GM19468 (cell line): ENCODE measurements at regions not wholly inside any gene's neighbourhood (a gene's known extent, or its start where the extent isn't known, plus 50 kb on each side); places are given as distances from the start of the nearest gene placed in this dataset.
"Not testable (repeated sequence)": the region's sequence is repeated elsewhere in the genome, so short reads cannot be mapped to it uniquely, and the experiment has no call there.

Experiments used
- ATAC-seq: cut with Tn5 transposase; IDR thresholded peaks from one replicate; pipeline ENCODE4 v1.9.1; 2021; ENCODE audit warnings: mild to moderate bottlenecking, moderate library complexity, moderate number of reproducible peaks; ENCODE audit not compliant: unreplicated experiment; ENCODE audit errors: extremely low read depth

- no peak for ATAC-seq
Measured at GRCh38 chr11:115660030-115660805, 156.0 kb upstream of the CADM1 start.

DNA sequence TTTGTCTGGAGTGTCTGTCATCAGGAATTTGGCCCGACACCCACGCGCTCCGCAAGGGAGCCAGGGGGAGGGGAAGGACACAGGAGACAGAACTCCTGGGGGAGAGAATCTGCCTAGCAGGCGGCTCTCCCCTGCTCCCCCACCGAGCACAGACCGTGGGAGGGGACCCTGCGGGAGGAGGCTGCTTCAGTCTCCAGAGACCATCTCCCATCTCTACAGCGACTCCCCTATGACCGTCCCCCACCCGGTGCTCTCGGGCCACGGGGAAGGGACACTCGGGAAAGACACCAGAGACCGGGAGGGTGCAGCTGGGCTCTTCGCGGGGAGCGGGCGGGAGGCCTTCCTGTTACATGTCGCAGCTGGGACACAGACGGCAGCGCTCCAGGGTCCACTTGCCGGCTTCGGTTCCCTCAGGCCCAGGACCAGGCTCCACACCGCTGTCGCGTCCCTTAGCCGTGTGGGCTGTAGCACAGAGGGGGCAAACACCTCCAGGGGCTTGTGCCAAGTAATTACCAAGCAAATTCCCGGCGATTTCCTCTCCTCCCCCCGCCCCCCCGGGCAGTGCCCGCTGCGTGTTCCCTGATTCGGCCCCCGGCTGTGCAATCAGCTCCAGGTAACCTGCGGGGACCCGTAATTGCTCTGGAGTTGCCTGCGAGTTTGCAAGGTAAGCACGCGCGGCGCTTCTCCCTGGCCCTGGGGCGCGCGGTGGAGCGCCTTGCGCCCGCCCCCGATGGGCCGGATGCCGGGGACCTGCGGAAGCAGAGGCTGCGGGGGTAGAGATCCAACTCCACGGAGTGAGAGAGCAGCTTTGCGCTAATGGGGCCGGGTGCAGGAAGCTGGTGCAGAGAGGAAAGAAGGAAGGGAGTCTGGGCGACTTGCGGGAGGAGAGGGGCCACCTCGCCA, 155.1 kb upstream of the CADM1 start:
- no peak for ATAC-seq

GRCh38 chr11:115657586-115657985, 153.4 kb upstream of the CADM1 start:
- ATAC-seq: no peak

GRCh38 chr11:115656669-115657068, 152.5 kb upstream of the CADM1 start:
- no peak for ATAC-seq

DNA sequence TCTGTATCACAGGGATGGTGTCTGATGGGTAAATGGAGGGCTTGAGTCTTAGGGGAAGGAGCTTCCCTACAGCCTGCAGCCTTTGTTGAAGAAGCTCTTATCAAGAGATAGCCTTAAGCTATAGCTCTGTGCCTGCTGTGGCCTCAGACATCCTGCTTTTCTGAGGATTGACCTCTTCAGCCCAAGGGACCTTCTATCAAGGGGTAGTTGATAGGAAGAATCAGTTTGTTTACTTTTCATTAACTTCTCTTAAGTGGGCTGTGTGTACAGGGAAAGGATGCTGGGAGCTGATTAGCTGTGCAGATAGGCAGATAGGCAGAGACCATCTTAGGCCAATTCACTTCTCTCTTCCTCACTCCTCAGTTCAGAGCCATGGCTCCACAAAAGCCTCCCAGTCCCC, 151.8 kb upstream of the CADM1 start:
- no peak for ATAC-seq

DNA sequence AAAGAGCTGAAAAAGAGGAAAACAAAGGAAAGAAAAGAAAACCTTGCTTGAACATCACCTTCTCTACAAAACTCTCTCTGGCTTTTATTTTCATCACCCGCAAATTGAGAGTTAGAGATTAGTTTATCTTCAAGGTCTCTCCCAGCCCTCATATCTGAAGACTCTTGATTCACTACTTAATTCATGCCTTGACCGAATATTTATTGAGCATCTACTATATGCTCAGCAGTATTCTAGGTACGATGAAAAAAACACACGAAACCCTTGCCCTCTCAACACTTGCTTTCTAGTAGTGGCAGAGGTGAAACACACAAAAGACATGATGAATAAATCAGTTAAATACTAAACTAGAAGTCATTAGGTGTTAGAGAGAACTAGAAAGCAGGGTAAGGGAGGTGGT, 150.6 kb upstream of the CADM1 start:
- no peak for ATAC-seq

DNA sequence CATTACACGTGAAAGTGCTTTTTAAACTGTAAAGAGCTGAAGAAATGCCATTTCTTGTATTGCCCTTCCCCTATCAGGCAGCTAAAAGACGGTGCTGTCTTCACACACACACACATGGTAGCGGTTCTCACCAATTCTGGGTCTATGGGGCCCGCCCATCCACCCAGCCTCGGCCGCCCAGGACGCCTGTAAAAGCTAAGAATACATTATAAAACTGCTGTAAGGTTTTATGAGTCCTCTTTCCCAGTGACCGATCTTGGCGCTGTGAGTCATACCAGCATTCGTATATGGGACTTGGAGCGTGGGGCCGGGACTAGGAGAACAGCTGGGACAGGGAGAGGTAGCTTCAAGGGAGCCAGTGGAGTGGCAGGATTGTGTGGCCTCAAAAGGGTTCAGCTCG, 149.7 kb upstream of the CADM1 start:
- no peak for ATAC-seq

DNA sequence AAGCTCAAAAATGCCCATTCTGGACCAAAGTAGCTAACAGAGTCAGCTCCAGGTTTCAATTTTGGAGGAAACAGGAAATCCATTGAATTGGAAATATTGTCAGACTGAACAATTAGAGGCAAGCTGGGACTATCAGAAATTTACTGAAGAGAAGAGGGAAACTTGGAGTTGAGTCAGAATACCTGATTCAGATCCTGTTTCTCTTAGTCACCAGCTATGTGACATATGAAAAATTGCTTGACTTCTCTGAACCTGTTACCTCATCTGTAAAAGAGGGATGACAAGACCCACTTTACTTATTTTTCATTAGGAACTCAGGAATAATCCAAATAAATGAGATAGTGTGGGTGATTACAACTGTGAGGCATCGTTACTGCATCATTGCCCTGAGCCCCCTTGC, 148.9 kb upstream of the CADM1 start:
- ATAC-seq: no peak

GRCh38 chr11:115652496-115652895, 148.3 kb upstream of the CADM1 start:
- ATAC-seq: no peak

GRCh38 chr11:115652094-115652493, 147.9 kb upstream of the CADM1 start:
- ATAC-seq: no peak

DNA sequence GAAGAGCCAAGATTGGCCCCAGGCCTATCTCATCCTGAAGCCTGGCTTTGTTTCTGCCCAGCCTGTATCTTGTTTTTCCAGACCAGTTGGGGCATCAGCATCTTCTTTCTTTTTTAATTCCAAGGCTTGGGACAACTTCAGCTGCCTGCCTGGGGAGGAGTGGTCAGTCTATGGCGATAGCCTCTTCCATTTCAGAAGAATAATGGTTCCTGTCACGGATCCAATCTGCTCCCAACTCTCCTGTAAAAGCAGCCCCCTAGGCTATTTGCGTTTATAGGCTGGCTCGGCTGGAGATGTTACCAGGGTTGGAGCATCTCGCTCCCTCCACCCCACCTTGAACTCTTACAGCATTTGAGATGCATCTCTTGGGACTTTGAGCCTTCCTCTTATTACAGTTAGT, 145.2 kb upstream of the CADM1 start:
- ATAC-seq: no peak

DNA sequence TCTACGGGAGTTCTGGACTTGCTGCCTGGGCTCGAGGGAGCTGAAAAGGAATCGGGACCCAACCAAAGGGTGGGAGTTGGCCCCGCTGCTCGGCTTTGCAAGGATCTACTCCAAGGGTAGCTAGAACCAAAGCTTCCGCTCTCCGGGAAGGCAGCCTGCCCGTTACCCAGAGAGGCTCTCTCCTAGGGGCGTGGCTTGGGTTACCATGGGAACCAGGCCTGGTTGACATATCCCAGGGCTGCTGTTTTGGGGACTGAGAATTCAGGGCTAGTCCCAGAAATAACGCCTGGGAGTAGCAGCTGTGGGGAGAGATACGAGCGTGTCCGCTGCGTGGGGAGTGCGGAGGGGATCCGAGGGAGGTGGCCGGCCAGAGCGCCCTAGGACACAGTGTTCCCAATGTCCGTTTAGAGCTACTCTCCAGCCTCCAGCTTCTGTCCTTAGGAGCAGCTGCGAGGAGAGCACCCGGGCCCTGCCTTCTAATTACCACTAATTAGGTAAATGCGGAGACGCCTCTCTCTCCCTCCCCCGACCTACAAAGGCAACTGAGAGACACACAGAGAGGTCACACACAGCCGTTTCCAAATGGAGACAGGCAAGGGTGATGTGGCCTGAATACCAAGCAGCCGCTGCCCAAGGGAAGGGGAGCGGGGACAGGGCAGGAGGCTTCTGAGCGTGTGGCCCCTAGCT, 141.6 kb upstream of the CADM1 start:
- ATAC-seq: no peak

DNA sequence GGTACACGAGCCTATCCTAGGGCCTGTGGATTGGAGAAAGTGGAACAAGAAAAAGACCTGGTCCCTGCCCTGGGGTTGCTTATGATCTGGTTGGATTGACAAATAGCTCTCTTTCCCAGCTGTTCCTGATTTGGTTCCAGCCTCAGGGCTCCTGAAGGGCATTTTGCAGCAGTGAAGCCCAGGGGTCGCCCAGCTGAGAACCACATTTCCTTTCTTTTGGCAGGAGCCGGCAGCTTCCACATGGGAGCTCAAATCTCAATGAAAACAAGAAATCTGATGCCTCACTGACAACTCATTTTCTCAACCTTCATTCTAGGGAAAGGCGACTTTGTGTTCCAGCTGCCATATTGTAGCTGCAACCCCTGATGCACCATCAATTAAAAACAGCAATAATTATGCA, 140.6 kb upstream of the CADM1 start:
- no peak for ATAC-seq

GRCh38 chr11:115643549-115644270, 139.5 kb upstream of the CADM1 start:
- ATAC-seq: no peak

DNA sequence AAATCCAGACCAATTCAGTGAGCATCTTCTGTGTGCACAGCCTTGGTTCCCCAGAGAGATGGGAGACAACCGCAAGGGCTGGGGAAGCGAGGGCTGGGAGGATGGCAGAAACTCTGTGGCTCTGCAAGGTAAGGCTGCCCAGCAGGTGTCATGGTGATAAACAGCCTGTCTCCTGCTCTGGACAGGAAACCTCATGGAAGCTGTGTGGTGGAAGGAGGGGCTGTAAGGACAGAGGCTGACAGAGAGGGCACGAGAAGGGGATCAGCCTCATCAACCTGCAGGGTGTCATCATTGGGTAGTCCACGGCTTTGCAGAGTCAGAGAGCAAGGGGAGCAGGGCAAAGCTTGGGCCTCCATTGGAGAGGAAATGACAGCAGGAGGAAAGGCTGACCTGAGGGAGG, 138.4 kb upstream of the CADM1 start:
- ATAC-seq: no peak

GRCh38 chr11:115637599-115638241, 133.5 kb upstream of the CADM1 start:
- no peak for ATAC-seq

DNA sequence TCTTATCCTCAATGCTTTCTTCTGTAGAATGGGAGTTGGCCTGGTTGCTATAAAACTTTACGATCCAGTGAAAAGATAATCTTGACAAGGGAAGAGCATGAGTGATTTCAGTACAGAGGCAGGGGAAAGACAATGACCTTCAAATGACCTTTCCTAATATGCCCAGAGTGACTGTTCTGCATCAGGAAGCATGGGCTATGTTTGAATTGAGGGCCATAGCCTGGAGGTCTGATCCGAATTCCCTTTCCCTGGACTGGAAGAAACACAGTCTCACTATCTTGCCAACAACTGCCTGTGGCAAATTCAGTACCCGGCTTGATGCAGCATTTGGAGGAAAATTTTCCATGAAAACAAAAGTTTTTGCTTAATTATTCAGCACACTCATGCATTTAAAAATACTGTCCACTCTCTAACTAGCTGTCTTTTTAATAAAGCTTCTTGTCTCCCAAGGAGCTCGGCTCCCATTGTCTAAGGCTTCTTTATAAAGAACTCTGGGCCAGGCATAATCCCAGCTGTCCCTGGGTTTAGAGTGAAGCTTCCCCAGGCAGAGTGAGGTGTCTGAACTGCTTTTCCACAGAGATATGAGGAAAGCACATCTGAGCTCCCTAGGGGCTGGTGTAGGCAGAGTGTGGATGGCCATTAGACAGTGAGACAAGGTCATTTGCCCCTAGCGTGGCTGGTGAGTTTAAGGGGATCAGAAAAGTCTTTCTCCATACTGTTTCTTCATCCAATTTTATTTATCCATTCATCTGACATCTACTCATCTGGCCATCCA, 132.7 kb upstream of the CADM1 start:
- ATAC-seq: no peak

DNA sequence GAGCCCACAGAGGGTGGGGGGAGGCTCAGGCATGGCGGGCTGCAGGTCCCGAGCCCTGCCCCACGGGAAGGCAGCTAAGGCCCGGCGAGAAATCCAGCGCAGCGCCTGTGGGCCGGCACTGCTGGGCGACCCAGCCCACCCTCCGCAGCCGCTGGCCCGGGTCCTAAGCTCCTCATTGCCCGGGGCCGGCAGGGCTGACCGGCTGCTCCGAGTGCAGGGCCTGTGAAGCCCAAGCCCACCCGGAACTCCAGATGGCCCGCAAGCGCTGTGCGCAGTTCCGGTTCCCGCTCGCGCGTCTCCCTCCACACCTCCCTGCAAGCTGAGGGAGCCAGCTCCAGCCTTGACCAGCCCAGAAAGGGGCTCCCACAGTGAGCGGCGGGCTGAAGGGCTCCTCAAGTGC, 129.8 kb upstream of the CADM1 start:
- ATAC-seq: not testable (repeated sequence)

DNA sequence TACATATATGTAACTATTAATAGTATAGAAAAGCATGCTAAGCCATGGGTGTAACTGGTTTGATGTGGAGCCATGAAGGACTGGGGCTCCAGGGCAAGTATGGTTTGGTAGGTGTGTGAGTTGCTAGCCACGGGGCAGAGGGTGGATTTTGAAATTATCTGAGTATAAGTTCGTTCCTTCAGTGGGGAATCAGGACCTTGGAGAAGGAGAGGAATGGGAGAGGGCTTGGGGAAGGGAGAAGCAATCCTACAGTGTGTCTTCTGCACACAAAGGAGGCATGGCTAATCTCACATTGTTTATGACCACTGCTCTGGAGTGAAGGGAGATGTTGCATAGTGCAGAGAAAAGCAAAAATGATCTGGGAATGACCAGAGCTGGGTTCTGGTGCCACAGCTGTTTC, 127.8 kb upstream of the CADM1 start:
- no peak for ATAC-seq
